ENCODE measurements at regions not wholly inside any gene's neighbourhood (a gene's known extent, or its start where the extent isn't known, plus 50 kb on each side); places are given as distances from the start of the nearest gene placed in this dataset.

- TF ChIP-seq CBX8 (IDR thresholded peaks at IDR 0.05; ENCODE audit: borderline replicate concordance, low read depth, low read length) (no peak), MAFK (IDR thresholded peaks at IDR 0.05; ENCODE audit: low read depth, low read length) (no peak), KDM1A (IDR thresholded peaks at IDR 0.05; ENCODE audit: borderline replicate concordance, low read length) (no peak), FOSL1 (IDR thresholded peaks at IDR 0.05; ENCODE audit: insufficient read depth, low read depth, low read length) (no peak), POLR2A (IDR thresholded peaks at IDR 0.05; ENCODE audit: control extremely low read depth in 1 of 2, low read depth in 2 of 2, low read length in 2 of 2) (no peak)
Measured at GRCh38 chr7:124480036-124480820, 285.4 kb downstream of the GPR37 start (continued).
